LNCaP clone FGC (cell line): ENCODE measurements at regions not wholly inside any gene's neighbourhood (a gene's known extent, or its start where the extent isn't known, plus 50 kb on each side); places are given as distances from the start of the nearest gene placed in this dataset.

ENCODE experiments used
- DNase-seq: peaks from one replicate; pipeline ENCODE4 v3.0.0-alpha.2; 2011; ENCODE audit warnings: low read depth
- H3K4me3 ChIP-seq: 2 replicates; pipeline ENCODE4 v1.5.1; 2011; ENCODE audit warnings: mild to moderate bottlenecking, low read depth, low read length, control low read depth
- CTCF ChIP-seq: IDR thresholded peaks from 2 replicates; pipeline ENCODE4 v1.5.1; 2012; ENCODE audit warnings: mild to moderate bottlenecking; ENCODE audit not compliant: control insufficient read depth, insufficient read depth; ENCODE audit errors: extremely low read depth

DNA sequence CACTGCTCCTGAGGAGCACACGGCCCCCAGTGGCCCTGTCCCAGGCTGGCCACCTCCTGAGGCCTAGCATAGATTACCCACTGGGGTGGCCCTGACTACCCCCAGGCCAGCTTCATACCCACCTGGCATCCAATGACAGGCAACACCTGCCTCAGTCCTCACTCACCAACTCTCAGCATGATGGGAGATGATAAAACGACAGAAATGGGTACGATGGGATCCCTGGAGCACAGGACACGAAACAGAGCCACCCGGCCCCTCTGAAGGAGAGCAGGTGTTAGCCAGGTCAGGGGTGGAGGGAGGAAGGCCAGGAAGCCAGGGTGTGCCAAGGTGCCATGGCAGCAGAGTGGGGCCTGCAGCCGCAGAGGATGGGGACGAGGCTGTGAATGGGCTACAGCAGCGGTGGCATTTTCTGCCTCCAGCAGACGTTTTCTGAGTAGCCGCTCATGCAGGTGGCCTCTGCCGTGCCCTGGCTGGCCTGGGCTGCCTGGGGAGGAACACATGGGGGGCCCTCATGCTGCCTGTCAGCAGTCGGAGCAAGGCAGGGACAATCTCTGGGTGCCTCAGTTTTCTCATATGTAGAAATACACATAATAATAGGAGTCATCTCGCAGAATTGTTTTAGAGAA, 50.2 kb upstream of the FGF3 start:
- no peak for DNase-seq
- no peak for TF ChIP-seq CTCF
- H3K4me3 ChIP-seq, result no peak overlapping the region

DNA sequence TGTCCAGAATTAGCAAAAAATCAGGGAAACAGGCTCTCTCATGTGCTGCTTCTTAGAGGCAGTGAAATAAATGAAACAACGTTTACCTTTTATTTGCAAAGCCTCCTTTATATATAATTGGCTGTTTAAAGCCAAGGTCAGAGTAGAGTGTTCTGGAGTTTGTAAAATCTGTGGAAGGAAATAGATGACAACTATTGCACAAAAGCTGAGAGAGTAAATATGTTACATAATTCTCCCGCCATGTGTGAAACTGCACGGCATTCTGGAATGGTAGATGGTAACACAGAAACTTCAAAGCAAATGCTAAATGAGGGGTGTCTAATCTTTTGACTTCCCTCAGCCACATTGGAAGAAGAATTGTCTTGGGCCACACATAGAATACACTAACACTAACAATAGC, 51.5 kb upstream of the FGF3 start:
- no peak for DNase-seq
- no peak for TF ChIP-seq CTCF

DNA sequence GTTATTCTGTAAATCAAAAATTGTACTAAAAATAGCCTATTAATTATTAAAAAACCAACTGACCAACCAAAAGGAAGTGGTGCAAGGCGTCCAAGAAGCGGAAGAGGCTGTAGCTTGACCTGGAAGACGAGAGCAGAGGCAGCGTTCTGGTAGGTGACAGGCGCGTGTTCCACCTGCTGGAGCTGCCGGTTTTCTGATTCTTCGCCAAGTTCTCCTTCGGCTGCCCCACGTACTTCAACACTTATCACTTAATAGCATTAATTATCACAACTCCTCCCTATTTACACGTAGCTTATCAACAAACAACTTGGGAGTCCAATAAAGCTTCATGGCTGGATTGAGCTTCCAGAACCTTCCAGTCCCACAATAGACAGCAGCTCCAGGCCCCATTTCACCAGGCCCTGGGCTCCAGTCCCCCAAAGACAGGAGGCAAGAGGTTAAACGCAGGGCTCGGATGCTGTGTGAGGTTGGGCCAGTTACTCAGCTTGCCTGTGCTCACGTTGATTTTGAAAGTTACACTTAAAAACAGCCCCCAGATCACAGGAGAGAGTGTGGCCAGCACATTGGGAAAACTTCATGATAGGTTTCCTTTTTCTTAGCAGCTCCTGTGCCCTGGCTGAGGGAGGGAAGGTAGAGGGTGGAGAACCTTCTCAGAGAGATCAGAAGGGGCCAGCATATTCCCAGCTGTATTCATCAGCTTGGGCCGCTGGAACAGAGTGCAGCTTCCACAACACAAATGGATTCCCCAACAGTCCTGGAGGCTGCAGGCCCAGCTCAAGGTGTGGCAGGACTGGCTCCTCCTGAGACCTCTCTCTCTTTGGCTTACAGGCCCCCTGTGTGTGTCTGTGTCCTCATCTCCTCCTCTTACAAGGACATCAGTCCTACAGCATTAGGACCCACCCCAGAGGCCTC, 54.2 kb upstream of the FGF3 start:
- no peak for TF ChIP-seq CTCF
- no peak overlapping the region for H3K4me3 ChIP-seq
- no peak for DNase-seq

More for the DNA sequence above, 51.5 kb upstream of the FGF3 start:
- no peak overlapping the region for H3K4me3 ChIP-seq

- DNase-seq, result no peak
- no peak overlapping the region for H3K4me3 ChIP-seq
- TF ChIP-seq CTCF, result no peak
Observed at GRCh38 chr11:69874178-69874983, 55.2 kb upstream of the FGF3 start.

GRCh38 chr11:69874984-69875624, 55.9 kb upstream of the FGF3 start:
- no peak for DNase-seq
- no peak for TF ChIP-seq CTCF
- H3K4me3 ChIP-seq, result no peak overlapping the region

DNA sequence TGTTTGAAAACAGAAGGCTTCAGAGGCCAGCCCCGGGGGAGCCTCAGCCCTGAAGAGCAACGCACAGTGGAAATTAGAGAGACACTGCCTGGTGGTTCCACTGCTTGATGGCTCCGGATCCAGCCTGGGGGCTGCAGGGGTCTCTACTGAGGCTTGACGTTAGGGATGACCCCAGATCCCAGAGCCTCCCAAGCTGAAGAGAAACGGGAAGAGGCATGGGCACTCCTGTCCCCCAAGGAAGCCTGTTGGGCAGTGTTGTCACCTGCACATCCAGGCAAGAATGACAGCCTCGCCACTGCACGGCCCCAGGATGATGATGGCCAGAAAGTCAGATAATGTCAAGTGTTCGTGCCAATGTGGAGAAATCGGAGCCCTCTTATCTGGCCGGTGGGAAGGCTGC, 56.8 kb upstream of the FGF3 start:
- H3K4me3 ChIP-seq, result no peak overlapping the region
- no peak for DNase-seq
- TF ChIP-seq CTCF, result no peak
